GM23338 (cell line): ENCODE measurements at regions not wholly inside any gene's neighbourhood (a gene's known extent, or its start where the extent isn't known, plus 50 kb on each side); places are given as distances from the start of the nearest gene placed in this dataset.

Experiments used
- CREB1 ChIP-seq: fragments of 250-450 bp; sonication (Bioruptor Pico); IDR thresholded peaks from 2 replicates; pipeline ENCODE4 v1.5.0; 2020; ENCODE audit warnings: low read depth, mild to moderate bottlenecking, moderate library complexity
- CTCF ChIP-seq, 2 experiments: fragments of 200-600 bp in 1 of 2; sonication (generic) in 1 of 2; conservative IDR thresholded peaks; 2 replicates each; pipeline versions ENCODE4 v1.5.1 to v1.6.1; 2016 to 2017; ENCODE audit warnings: antibody characterized with exemption in 2 of 2, low read depth in 2 of 2, mild to moderate bottlenecking in 2 of 2, moderate library complexity in 1 of 2
- ETS1 ChIP-seq: IDR thresholded peaks from 2 replicates; pipeline ENCODE4 v1.6.1; 2016; ENCODE audit warnings: antibody characterized with exemption
- EZH2 ChIP-seq: fragments of 200-600 bp; sonication (generic); IDR thresholded peaks from one replicate; pipeline ENCODE4 v1.8.0; 2017; ENCODE audit warnings: antibody characterized with exemption, mild to moderate bottlenecking, low read depth; ENCODE audit not compliant: unreplicated experiment
- EZH2phosphoT487 ChIP-seq: fragments of 200-600 bp; sonication (generic); IDR thresholded peaks from one replicate; pipeline ENCODE4 v1.8.1; 2018; ENCODE audit warnings: antibody characterized with exemption; ENCODE audit not compliant: unreplicated experiment
- JUNB ChIP-seq: IDR thresholded peaks from one replicate; pipeline ENCODE4 v1.6.1; 2016; ENCODE audit warnings: antibody characterized with exemption; ENCODE audit not compliant: unreplicated experiment
- NANOG ChIP-seq: IDR thresholded peaks from 2 replicates; pipeline ENCODE4 v1.6.1; 2016; ENCODE audit warnings: antibody characterized with exemption, borderline replicate concordance
- POLR2AphosphoS5 ChIP-seq: IDR thresholded peaks from 2 replicates; pipeline ENCODE4 v1.6.1; 2016; ENCODE audit warnings: antibody characterized with exemption, low read depth
- REST ChIP-seq: IDR thresholded peaks from one replicate; pipeline ENCODE4 v1.6.1; 2018; ENCODE audit warnings: antibody characterized with exemption; ENCODE audit not compliant: unreplicated experiment
- STAT1 ChIP-seq: IDR thresholded peaks from one replicate; pipeline ENCODE4 v1.6.1; 2016; ENCODE audit warnings: antibody characterized with exemption; ENCODE audit not compliant: unreplicated experiment
- ZNF331 ChIP-seq: fragments of 250-450 bp; sonication (Bioruptor Pico); IDR thresholded peaks from 2 replicates; pipeline ENCODE4 v1.5.0; 2020; ENCODE audit warnings: low read depth, mild to moderate bottlenecking, moderate library complexity
- ZNF462 ChIP-seq: fragments of 250-450 bp; sonication (Bioruptor Pico); IDR thresholded peaks from 2 replicates; pipeline ENCODE4 v1.5.0; 2020; ENCODE audit warnings: mild to moderate bottlenecking, moderate library complexity

GRCh38 chr1:95716550-95716949 lies 482.5 kb downstream of the RWDD3 start:
- TF ChIP-seq CTCF (conservative IDR thresholded peaks at IDR 0.05; ENCODE audit: low read depth in 2 of 2) (no peak), REST (no peak), POLR2AphosphoS5 (no peak), EZH2 (no peak), CREB1 (CRISPR knock-in tag) (no peak), EZH2phosphoT487 (no peak), ZNF331 (CRISPR knock-in tag) (no peak), NANOG (no peak), STAT1 (no peak), JUNB (no peak), ZNF462 (CRISPR knock-in tag) (no peak), ETS1 (no peak)
